GM12878 (cell line): ENCODE measurements at regions not wholly inside any gene's neighbourhood (a gene's known extent, or its start where the extent isn't known, plus 50 kb on each side); places are given as distances from the start of the nearest gene placed in this dataset.

ENCODE experiments used
- ATAC-seq: fragments of 200-7000 bp; cut with Tn5 transposase; 3 replicates; pipeline ENCODE4 v1.9.1; 2020; ENCODE audit warnings: mild to moderate bottlenecking, moderate library complexity
- BruUV-seq: library from RNA; stranded (reverse); fragments of 400-500 nt; replicated peaks from 2 replicates; lab custom pipeline; 2021; lab: Mats Ljungman, UMichigan
- CTCF ChIA-PET: fragments of 300-600 bp; sonication (Branson Sonifier 250); formaldehyde crosslinking; extraction: SDS; loops from one replicate; lab custom pipeline; 2021; ENCODE audit warnings: inconsistent platforms; lab: Yijun Ruan, JAX
- POLR2A ChIA-PET: fragments of 350-600 bp; formaldehyde crosslinking; extraction: SDS; loops from one replicate; lab custom pipeline; 2021; ENCODE audit warnings: inconsistent platforms; lab: Charles Lee
- RAD21 ChIA-PET: fragments of 300-600 bp; sonication (Branson Sonifier 250); formaldehyde crosslinking; loops from one replicate; lab custom pipeline; 2023; ENCODE audit warnings: antibody characterized with exemption; ENCODE audit not compliant: unreplicated experiment; lab: Charles Lee
- SMC1A ChIA-PET: fragments of 300-600 bp; sonication (Branson Sonifier 250); formaldehyde crosslinking; loops from one replicate; lab custom pipeline; 2023; ENCODE audit not compliant: unreplicated experiment, uncharacterized antibody; lab: Charles Lee
- DNase-seq: peaks from one replicate; pipeline ENCODE4 v3.0.0-alpha.2; 2011; ENCODE audit warnings: low read depth, low spot score
- FAIRE-seq: peaks from 3 replicates; lab custom pipeline; 2011; peaks lifted over from hg19 to GRCh38; lab: Jason Lieb, UNC
- H2AFZ ChIP-seq: 2 replicates; pipeline ENCODE4 v1.6.0; 2011; ENCODE audit warnings: low read depth, low read length, control low read depth; ENCODE audit not compliant: control insufficient read depth
- H3K27ac ChIP-seq: 2 replicates; pipeline ENCODE4 v1.5.1; 2011; ENCODE audit warnings: control low read depth; ENCODE audit not compliant: control insufficient read depth, insufficient read depth
- H3K27me3 ChIP-seq, 2 experiments: replicated peaks in 1 of 2; 2 replicates each; pipeline versions ENCODE4 v1.6.0 to v1.6.1; 2011; ENCODE audit warnings: low read length in 1 of 2; ENCODE audit not compliant: control insufficient read depth in 2 of 2, insufficient read depth in 2 of 2
- H3K36me3 ChIP-seq, 2 experiments: 2 replicates each; pipeline ENCODE4 v1.5.1; 2011; ENCODE audit warnings: low read length in 1 of 2; ENCODE audit not compliant: control insufficient read depth in 2 of 2, insufficient read depth in 2 of 2
- H3K4me1 ChIP-seq: 2 replicates; pipeline ENCODE4 v1.6.1; 2011; ENCODE audit warnings: mild to moderate bottlenecking, low read length, moderate library complexity, mixed read lengths; ENCODE audit not compliant: control insufficient read depth, insufficient read depth
- H3K4me2 ChIP-seq: 2 replicates; pipeline ENCODE4 v1.6.0; 2011; ENCODE audit warnings: control low read depth; ENCODE audit not compliant: control insufficient read depth, insufficient read depth
- H3K4me3 ChIP-seq: fragments of 200-600 bp; sonication (generic); 2 replicates; pipeline ENCODE4 v1.5.1; 2016
- H3K79me2 ChIP-seq: 2 replicates; pipeline ENCODE4 v1.6.0; 2011; ENCODE audit warnings: low read length; ENCODE audit not compliant: control insufficient read depth, insufficient read depth
- H3K9ac ChIP-seq: 2 replicates; pipeline ENCODE4 v1.8.0; 2011; ENCODE audit warnings: low read length, control low read depth, mixed read lengths; ENCODE audit not compliant: control insufficient read depth, insufficient read depth
- H3K9me3 ChIP-seq: replicated peaks from 3 replicates; pipeline ENCODE4 v1.5.1; 2011; ENCODE audit warnings: mild to moderate bottlenecking, low read length; ENCODE audit not compliant: control insufficient read depth, insufficient read depth
- H4K20me1 ChIP-seq: 2 replicates; pipeline ENCODE4 v1.6.0; 2011; ENCODE audit not compliant: control insufficient read depth, insufficient read depth
- ATF7 ChIP-seq: fragments of 450-650 bp; IDR thresholded peaks from 2 replicates; pipeline ENCODE4 v1.6.1; 2016; ENCODE audit warnings: low read depth, mild to moderate bottlenecking
- WGBS: methylation state at CpG from one replicate; pipeline ENCODE4 v1.1.6; 2016; ENCODE audit warnings: low lambda C conversion rate; ENCODE audit not compliant: insufficient replicate concordance, insufficient coverage; ENCODE audit errors: missing lambda C conversion rate; 5-methylcytosine and 5-hydroxymethylcytosine counted together
- in situ Hi-C: fragments of 300-500 bp; cut with MboI; formaldehyde crosslinking; loops from 9 replicates; pipeline ENCODE4 v1.14.3; 2018; ENCODE audit warnings: mixed read lengths
- intact Hi-C: fragments of 100-400 bp; cut with micrococcal nuclease; formaldehyde crosslinking; loops from one replicate; pipeline ENCODE4 v1.14.2; 2022; ENCODE audit not compliant: unreplicated experiment
- TF ChIP-seq, protein P1 (sequence below): fragments of 450-650 bp; formaldehyde crosslinking; IDR thresholded peaks from 2 replicates; pipeline ENCODE4 v1.4.0; 2020; ENCODE audit warnings: mild to moderate bottlenecking, moderate library complexity

DNA sequence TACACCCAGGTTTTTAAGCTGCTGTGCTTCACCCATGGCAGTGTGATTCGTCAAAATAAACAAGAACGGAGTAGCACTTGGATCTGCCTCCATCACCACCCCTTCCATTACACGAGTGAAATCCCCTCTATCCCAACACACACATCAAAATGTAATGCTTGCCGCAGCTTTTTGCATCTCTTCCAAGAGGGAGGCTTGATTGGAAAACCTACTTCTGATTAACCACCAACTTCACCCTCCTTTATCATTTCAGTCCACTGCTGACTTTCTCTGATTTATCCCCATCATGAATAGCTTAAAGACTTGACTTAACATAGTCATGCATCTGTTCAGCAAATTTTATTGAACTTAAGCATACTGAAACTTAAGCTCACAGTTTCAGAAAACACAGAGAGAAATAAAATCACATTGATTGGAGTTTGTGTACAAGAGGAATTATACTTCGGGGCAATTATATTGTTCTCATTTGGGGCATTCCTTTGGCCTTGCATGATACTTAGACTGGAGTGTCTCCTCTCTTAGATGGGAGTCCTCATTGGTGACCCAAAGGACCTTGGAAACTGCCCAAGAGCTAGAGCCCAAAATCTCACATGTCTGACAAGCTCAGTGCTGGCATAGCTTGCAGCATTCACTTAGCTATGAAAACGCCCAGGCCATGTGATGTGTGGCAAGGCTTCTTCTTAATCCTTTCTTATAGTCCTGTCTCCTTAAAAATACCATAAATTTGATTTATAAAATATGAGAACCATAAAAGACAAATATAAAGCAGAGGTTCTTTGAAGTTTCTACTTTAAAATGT, 124.3 kb upstream of the UMPS start:
- no peaks in the 10 kb centered on the region for H3K9me3 ChIP-seq
- no peaks in the 10 kb centered on the region for H3K36me3 ChIP-seq
- no peak overlapping the region for H2AFZ ChIP-seq
- ATAC-seq (no peak), FAIRE-seq (no peak), DNase-seq (no peak)
- ChIA-PET RAD21 (interaction anchor here (1.0 to 1.2 kb wide), 3 partner anchors 9 to 35 kb away, joined by 3 to 4 read pairs (median 3); no protein-coding TSS in a partner anchor), CTCF (interaction anchor here (0.6 to 1.7 kb wide), 6 partner anchors 8 to 562 kb away, joined by 3 to 8 read pairs (median 5); no protein-coding TSS in a partner anchor), POLR2A (interaction anchor here (0.6 to 3.3 kb wide), 3 partner anchors 8 to 14 kb away, joined by 4 to 14 read pairs (median 8); no protein-coding TSS in a partner anchor), SMC1A (interaction anchor here (0.7 to 6.8 kb wide), 9 partner anchors 9 to 46 kb away, joined by 3 to 80 read pairs (median 4); no protein-coding TSS in a partner anchor)
- H3K27ac ChIP-seq, result no peak overlapping the region
- no peak overlapping the region for H3K4me3 ChIP-seq
- BruUV-seq, result no TSS peak
- H3K9ac ChIP-seq, result no peak overlapping the region
- no peak overlapping the region for H3K4me2 ChIP-seq
- no peaks in the 10 kb centered on the region for H3K27me3 ChIP-seq
- H3K4me1 ChIP-seq, result no peaks in the 10 kb centered on the region
- intact Hi-C loops, result no loop called here
- WGBS, result 41% methylated on average over 6 of the region's 6 CpGs
- in situ Hi-C loops, result no loop called here
- H4K20me1 ChIP-seq, result no peaks in the 10 kb centered on the region
- H3K79me2 ChIP-seq, result no peaks in the 10 kb centered on the region
- TF ChIP-seq, protein P1, sequence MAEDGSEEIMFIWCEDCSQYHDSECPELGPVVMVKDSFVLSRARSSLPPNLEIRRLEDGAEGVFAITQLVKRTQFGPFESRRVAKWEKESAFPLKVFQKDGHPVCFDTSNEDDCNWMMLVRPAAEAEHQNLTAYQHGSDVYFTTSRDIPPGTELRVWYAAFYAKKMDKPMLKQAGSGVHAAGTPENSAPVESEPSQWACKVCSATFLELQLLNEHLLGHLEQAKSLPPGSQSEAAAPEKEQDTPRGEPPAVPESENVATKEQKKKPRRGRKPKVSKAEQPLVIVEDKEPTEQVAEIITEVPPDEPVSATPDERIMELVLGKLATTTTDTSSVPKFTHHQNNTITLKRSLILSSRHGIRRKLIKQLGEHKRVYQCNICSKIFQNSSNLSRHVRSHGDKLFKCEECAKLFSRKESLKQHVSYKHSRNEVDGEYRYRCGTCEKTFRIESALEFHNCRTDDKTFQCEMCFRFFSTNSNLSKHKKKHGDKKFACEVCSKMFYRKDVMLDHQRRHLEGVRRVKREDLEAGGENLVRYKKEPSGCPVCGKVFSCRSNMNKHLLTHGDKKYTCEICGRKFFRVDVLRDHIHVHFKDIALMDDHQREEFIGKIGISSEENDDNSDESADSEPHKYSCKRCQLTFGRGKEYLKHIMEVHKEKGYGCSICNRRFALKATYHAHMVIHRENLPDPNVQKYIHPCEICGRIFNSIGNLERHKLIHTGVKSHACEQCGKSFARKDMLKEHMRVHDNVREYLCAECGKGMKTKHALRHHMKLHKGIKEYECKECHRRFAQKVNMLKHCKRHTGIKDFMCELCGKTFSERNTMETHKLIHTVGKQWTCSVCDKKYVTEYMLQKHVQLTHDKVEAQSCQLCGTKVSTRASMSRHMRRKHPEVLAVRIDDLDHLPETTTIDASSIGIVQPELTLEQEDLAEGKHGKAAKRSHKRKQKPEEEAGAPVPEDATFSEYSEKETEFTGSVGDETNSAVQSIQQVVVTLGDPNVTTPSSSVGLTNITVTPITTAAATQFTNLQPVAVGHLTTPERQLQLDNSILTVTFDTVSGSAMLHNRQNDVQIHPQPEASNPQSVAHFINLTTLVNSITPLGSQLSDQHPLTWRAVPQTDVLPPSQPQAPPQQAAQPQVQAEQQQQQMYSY (CRISPR knock-in tag), result no peak
- TF ChIP-seq ATF7, result no peak
